Non-pigmented ciliary epithelial cell (primary cell): ENCODE measurements at regions not wholly inside any gene's neighbourhood (a gene's known extent, or its start where the extent isn't known, plus 50 kb on each side); places are given as distances from the start of the nearest gene placed in this dataset.

Experiments used
- DNase-seq: peaks from one replicate; pipeline ENCODE4 v3.0.0-alpha.2; 2010; ENCODE audit warnings: low read depth

DNA sequence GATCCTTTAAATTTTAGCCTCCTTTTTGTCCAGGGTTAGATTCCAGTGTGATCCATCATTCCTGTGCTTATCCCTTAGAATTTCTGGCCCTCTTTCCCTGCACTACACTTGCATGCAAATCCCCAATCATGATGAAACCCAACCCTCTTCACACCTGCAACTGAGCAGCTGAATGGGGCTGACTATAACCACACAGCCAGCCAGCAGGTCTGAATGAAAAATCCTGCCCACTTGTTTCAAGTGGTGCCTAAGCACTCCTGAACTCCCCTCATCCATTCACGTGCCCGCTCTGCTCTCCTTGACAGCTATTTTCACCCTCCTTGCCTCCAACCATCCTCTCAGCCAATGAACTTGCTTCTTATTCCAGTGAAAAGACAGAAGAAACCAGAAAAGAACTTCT is 80.5 kb upstream of the AFF3 start:
- no peak for DNase-seq

DNA sequence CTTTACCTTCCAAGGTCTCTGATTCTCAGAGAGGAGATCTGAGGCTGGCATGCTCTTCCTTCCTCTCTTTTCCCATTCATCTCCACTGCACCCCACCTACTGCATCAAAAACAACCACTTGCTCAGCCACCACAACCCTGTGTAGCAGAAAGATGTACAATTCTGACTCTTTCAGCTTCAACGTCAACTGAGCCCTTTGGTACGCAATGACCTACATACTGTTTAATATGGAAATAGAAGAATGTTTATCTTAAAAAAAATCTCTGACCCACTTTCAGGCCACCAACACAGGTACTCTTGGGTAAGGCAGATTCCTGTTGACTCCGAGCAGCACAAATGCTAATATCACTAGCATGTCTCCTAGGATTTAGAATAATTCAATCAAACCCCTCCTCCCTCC is 76.2 kb upstream of the AFF3 start:
- DNase-seq, result no peak

DNA sequence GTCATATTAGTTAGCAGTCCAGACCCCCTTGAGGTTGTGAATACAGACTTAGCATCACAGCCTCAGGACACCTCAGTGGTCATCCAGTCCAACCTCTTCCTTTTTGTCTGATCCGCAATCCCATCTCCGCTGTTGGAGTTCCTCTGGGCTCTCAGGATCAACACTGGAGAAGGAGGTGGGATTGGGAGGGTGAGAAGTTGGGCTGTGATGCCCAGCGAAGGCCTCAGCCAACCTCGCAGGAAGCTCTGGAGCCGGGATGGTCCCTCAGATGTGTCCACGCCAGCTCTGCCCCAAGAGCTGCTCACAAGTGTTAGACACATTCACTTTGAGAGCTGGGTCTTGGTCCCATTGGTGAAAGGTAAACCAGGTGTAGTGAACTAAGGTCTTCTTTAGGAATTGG is 74.9 kb upstream of the AFF3 start:
- DNase-seq, result no peak

DNA sequence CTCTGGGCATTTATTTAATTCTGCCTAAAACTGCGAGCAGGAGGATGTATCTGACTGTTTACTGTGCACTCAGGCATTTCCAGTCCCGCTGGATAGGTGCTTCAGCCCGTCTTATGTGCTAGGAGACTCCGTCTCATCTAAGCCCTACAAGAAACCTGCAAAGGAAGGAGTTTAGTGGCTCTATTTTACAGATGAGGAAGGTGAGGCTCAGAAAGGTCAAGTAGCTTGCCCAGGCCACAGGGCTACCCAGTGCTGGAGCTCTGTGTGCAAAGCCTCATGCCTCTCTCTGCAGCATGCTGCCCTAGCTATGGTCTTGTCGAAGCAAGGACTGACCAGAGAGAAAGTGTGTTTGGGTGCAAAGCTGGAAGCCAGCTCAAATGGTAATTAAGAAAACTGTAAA is 73.6 kb upstream of the AFF3 start:
- no peak for DNase-seq

DNA sequence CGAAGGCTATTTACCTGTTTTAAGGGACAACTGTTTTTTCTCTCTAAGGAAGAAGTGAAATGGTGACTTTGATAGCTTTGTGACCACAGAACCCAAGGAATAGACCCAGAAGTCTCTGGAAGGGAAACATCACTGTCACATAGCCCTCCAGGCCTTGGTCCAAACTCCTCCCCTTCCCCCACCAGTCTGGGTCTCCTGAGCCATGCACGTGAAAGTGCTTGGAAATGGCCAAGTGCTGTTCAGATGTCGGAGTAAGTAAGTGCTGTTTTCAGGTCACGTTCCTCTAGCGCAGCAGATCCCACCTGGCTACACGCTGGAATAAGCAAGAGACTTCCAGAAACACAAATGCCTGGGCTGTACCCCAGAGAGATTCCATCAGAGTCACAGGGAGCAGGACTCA is 73.0 kb upstream of the AFF3 start:
- DNase-seq, result no peak

DNA sequence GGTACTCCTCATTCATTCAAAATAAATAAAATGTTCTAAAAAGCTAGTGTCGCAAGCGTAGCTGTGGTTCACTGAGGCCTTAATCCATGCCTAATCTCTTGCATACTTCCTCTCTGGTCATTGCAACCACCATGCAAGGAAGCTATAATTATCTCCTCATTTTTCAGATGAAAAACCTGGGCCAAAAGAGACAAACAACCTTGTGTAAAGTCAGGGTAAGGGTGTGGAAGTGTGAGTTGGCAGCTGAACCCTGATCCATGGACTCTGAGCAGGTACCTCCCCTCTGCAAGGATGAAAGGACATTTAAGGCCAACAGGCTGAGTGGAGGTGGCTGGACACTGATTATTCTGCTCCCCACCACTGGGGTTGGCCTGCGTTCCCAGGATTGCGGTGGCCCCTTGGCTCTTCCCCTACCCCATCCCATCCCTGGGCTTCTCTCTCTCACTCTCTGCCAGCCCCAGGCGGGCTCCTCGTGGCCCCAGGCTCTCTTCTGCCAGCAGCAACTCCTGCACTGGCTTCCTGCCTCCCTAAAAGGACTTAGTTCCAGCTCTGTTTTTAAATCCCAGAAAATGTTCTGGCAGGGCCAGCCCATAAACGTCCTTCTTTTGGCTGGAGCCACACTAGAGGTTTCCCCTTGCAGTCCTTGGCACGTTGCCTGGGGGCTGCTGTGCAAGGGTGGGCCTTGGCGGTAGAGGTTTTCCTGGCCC is 72.0 kb upstream of the AFF3 start:
- no peak for DNase-seq

DNA sequence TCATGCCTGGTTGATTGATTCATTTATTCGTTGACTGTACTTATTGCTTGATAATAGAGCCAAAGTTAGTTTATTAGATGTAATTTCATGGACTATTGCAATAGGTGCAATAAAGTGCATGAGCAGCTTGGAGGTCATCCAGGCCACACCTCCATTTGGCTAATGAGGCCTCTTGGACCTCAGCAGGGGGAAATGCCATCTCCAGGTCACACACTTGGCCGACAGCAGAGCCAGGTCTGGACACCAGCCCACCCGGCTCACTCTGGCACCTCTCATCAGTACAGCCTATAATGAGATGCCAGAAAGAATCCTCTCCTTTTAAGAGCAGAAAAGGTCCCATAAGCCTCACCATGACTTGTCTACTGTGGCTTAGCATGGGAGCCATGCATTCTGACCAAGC is 71.2 kb upstream of the AFF3 start:
- no peak for DNase-seq

DNA sequence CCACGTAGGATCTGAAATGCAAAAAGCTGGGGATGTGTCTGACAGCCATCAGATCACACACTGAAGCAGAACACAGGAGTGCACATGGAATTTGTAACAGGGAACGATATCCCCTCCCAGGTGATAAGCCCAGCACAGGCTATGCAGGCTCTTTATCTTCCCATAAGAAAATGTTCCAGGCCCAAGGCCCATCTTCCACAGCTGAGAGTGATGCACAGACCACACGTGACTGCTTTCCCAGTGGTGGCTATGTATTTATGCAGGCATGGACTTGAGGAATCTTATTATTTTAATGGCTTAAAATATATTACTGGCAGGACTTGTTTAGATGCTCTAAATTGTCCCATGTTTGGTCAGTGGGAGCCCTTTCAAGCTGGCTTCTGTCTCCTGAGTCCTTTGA is 70.5 kb upstream of the AFF3 start:
- no peak for DNase-seq

DNA sequence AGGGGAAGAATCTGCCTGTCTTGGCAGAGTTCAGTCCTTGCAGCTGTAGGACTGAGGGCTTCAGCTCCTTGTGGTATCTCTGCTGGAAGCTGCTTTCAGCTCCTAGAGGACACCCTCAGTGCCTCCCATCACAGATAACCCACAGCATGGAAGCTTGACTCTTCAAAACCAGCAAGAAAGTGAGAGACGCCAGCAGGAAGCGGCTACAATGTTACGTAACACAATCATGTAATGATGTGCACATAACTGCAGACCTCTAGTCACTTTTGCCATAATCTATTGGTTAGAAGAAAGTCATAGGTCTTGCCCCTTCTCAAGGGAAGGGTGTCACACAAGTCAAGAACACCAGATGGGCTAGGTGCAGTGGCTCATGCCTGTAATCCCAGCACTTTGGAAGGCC is 69.1 kb upstream of the AFF3 start:
- DNase-seq, result no peak

DNA sequence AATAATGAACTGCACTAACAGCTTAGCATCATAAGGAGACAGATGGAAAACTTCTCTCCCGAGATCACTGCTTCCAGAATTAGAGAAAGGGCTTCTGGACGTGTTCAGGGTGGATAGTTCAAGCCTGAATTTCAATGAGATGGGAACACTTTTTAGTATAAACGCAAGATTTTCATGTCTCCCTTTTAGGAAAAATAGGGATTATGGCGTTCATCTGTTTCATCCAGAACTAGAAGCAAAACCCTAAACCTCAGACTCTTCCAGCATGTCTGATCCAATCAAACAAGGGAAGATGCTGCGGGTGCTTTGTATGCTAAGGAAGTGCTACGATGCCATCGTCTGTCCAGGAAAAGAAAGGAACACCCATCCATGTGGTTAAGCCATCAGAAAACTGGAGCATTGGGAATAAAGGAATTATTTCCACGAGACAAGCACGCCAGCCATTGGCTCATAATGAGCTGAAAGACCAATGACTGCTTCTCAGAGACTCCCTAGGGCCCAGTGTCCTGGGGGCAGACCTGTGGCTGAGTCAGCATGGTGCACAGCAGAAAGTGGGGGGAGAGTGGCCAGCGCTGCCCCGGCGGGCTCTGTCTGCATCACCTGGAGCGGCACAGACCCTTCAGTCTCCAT is 65.9 kb upstream of the AFF3 start:
- DNase-seq, result no peak

DNA sequence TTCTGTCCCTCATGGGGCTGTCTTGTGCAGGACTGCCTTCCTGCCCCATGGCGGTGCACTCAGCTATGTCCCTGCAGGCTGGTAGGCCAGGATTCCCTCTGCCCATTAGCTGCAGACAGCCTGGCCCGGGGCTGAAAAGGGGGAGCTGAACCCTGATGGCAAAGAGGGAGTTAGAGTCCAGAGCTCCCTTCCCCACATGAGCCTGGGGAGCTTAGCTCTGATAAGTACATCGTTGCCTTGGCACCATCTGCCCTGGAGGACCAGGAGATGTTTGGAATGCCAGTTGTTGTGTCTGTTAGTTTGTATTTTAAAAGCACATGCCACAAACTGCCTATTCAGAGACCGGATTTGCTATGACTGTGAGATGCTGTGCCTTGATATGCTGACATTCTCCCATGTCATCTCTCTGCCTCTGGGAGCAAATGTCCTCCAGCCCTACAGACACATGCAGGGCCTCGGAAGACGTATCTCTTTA is 65.1 kb upstream of the AFF3 start:
- DNase-seq, result no peak

DNA sequence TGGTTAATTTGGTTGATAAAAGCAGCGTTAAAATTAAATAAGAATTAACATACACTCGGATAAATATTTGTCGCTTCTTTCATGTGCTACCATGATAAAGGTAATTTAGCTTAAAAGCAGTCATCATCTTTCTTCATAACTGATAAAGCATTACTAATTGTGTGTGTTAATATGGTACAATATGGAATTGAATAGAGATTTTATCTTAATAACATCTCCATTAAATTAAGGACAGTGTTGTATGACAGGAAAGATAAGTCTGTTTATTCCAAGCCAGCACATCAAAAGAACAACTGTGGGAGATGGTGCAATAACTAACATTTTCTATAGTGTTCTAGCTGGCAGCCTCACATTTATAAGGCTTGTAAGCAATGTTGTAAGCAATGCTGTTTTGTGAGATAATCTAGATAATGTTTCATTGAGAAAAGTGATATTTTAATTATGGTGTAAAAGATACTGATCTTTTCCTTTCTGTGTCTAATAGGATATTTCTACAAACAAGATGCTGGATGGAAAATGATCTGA is 64.4 kb upstream of the AFF3 start:
- DNase-seq, result no peak

DNA sequence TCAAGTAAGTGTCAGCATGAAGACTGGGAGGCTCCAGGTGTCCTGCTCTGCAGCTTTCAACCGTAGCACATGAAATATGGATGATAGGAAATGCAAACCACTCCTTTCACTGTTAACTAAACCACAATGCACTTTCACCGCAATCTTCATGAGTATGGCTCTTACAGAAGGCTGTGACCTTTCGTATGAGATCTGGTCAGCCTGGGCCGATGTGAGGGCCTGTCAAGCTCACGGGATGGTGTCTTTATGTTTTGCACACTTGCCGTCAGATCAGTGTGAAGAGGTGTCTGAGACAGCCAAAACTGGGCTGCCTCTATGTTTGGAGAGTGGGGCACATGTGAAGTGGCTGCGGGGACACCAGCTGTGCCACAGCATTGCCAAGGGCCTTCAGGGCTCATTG is 62.8 kb upstream of the AFF3 start:
- DNase-seq, result no peak

DNA sequence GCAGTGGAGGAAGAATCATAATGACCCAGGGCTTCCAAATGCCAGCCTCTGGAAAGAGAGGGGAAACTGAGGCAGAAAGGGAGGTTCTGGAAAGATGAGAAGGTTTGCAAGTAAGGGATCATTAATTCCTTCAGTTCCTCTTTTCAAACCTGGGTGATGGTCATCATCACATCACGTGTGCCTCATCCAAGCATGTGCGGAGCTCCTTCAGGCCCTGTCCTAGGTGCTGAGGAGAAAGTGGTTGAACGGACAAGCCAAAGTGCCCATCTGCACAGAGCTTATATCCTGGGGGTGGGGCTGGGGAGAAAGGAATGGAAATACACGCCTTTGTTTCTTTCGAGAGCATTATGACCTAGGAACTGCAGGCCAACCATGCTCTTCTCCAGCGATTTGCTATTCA is 60.2 kb upstream of the AFF3 start:
- DNase-seq, result no peak

DNA sequence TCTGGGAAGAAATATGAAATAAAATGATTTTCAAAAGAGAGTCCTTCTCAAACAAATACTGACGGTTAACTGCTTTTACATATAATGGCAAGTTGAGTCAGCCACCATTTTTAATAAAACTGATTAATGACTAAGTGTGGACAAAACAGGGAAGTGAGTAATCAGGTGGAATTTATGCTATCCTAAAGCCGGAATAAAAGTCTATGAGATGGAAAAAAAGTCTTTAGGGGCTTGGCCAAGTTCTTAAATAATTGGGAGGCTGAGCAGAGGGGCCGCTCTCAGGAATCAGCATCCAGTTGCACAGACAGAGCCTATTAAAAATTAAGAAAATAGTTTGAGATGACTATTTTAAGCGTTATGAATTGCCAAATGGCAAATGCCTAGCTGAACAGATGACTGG is 58.6 kb upstream of the AFF3 start:
- DNase-seq, result no peak

DNA sequence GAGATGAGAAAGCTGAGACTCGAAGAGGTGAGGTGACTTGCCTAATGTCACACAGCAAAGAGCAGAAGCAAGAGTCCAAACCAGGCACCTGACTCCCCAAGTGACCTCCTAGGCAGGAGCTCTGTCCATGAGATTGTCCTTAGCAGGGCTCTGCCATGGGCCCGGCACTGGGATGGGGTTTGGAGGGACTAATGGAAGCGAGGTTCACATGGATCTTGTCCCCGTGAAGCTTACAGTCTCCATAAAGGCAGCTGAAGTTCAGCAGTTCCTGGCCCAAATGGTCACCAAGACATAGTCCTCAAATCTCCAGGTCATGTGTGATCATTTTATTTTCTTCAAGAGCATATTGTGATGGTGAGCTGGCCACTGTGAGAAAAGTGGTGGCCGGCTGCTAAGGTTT is 57.0 kb upstream of the AFF3 start:
- DNase-seq, result no peak

DNA sequence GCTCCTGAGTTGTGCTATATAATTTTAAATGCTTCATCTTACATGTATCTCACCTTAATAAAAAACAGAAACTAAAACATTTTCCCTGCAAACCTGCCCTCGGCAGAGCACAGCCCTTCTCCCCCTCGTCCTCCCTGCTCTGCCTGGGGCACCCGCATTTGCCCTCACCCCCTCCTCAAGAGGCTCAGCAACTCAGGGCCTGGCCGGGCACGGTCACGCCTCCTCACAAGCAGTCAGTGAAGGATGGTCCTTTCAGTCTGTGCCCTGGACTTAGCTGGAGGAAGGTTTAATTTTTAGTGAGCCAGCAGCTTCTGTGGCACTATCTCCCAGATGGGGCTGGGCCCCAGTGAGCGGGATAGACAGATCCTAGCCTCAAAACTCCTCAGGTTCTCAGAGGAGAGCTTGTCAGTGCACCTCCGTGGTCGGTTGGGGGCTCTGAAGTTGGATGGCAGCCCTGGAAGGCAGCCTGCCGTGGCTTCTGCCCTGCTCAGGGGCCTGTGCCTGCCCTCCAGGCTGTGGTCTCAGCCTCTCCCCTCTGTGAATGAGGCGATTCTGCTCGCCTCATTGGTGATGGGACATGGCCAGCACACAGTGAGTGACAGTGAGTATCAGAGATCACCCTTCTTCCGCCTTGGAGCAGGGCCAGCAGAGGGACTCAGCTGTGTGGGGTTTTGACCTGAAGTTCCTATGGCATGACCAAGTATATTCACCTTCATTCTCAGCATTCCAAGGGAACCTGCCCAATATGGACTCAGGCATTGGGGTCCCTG is 56.3 kb upstream of the AFF3 start:
- DNase-seq, result no peak

DNA sequence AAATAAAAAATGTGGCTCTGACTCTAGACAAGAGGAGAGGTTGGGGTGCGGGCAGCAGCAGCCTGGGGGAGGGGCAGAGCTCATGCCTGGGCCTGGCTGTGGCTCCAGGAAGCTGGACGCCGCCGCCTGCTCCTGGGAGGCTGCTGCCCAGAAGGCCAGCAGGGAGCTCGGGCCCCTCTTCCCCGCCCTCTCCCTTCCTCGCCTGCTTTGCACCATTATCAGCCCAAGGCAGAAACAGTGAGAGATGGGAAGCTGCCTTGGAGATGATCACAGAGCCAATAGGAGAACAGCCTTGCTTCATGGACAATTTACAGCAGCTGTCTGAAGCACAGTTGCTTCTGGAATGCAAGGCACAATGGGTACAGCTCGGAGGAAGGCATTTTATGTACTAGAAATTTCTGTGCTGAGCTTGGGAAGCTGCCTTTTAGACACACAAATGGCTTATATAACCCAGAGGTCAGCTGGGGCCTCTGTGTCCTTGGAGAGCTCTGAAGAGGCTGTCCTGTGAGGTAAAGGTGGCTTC is 55.3 kb upstream of the AFF3 start:
- DNase-seq, result peak; percentile 4

DNA sequence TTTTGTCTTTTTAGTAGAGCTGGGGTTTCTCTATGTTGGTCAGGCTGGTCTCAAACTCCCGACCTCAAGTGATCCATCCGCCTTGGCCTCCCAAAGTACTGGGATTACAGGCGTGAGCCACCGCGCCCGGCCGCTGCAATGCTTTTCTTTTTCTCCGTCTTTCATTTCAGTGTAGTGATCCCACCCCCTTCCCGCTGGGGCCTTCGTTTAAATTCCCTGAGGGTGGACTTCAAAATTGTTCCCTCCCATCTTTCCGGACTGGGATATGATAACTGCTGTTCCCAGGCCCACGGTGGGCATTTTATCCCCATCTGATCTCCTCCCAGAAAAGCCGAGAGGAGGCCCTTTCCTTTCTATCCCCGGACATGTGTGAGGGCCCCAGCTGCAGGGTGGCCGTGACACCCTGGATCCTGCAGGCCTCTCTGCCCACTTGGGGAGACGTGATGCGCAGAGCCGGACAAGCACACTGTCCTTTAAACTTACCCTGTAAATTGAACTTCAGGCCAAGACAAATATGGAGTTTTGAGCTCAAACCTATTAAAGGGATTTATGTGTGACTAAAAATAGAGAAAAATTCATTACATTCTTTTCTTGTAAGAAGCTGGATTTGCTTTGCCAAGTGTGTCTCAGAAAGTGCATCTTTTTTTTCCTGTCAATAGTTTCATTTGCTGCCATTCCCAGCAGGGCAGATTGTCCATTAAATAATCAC is 54.5 kb upstream of the AFF3 start:
- no peak for DNase-seq

DNA sequence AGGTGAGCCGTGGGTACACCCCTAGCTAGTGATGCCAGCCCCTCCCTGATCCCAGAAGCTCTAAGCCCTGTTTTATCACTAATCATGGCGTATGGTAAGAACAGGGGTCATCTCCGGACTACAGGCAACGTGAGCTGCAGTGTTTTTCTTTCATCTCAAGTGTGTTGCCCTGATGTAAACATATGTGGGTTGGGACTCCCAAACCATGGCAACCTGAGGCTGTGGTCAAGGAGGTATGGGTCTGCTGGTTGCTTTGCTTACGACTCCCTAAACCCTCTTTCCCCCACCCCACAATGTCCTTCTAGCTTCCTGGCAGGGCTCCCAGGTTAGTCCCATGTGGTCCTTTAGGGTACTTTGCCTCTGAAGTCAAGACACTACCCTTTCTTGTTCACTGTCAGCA is 53.6 kb upstream of the AFF3 start:
- no peak for DNase-seq

DNA sequence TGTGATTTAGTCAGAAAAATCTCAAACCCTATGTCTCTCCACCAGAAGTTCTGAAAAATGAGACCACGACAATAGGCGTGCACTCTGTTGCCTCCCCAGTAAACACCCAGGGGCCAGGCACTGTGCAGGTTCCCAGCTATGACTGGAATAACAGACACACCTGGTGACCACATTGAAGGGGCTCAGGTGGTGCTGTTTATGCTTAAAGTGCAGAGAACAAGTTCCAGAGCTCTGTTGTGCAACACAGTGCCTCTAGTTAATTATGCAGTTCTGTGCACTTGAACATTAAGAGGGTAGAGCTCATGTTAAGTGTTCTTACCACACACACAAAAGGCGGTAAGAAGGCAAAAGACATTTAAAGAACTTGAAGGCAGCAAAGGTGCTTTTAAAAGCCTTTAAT is 52.6 kb upstream of the AFF3 start:
- DNase-seq, result no peak

DNA sequence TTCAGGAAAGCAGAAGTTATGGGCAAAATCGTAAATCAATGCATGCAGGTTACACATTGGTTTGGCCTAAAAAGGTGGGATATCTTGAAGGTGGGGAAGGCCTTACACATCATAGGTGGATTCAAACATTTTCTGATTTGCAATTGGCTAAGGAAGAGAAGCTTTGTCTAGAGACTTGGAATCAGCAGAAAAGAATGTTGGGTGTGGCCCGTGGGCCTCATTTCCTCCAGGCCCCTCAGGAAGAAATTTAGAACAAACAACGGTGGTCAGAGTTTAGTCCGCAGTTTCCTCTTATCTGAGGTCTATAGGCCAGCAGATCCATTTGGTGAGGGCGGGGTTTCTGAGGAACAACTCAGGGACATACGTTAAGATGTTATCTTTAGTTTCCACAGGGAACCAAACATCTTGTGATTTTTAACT is 50.9 kb upstream of the AFF3 start:
- no peak for DNase-seq
